ENCODE measurements at regions not wholly inside any gene's neighbourhood (a gene's known extent, or its start where the extent isn't known, plus 50 kb on each side); places are given as distances from the start of the nearest gene placed in this dataset.
"Not testable (repeated sequence)": the region's sequence is repeated elsewhere in the genome, so short reads cannot be mapped to it uniquely, and the experiment has no call there.

DNA sequence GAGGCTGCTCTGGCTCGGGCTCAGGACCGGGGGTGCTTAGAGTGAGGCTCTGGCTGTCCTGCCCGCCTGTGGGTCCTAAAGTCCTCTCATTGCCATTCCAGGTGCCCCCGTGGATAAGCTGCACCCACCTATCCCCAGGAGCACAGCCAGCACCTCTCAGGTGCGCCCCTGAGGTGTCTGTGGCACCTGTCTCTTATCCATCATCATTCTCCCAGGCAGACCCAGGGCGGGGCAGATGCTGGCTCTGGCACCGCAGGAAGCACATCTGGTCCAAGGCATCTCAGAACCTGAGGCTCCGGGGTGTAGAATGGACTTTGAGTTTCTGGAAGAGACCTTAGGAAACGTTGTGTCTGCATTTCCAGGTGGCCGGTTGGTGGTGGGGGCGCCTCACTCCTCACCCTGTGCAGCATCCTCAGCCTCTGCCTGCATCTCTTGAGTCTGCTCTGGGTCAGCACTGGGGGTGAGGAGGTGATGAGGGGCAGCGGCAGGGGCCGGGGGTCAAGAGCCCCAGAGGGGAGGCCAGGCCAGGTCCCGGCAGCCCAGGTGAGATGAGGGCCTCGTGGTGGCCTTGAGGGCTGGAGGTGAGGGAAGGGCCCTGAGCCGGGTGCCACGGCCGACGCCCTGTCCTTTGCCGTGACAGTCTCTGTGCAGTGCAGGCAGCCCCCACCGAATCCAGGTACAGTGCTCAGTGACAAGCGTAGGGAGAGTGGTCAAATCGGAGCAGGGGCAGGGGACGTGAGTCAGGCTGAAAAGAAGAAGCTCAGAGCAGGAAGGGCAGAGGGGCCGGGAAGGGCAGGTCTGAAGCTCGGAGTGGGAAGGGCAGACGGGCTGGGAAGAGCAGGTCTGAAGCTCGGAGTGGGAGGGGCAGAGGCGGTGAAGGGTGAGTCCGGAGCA lies 173.5 kb downstream of the NPIPB11 start:
- no peak for DNase-seq

GRCh38 chr16:29232160-29232705 lies 174.3 kb downstream of the NPIPB11 start:
- DNase-seq, result not testable (repeated sequence)

DNA sequence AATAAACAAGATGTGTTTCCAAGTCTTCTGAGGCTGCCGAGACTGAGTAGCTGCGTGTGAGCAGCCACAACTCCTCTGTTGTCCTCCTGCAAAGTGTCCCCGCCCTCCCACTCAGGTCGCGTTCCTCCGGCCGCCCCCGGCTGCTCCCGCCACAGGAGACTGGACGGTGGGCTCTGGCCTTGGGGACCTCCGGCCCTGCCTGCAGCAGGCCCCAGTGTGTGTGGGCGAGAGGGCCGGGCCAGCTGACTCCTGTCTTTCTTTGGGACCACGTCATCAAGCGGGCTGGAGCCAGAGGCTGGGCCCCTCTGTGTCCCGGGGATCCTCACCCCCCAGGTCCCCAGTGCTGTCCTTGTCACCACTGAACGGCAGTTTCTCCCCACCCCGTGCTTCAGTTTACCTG lies 175.3 kb downstream of the NPIPB11 start:
- DNase-seq, result no peak

GRCh38 chr16:29230671-29231096 lies 175.8 kb downstream of the NPIPB11 start:
- no peak for DNase-seq

DNA sequence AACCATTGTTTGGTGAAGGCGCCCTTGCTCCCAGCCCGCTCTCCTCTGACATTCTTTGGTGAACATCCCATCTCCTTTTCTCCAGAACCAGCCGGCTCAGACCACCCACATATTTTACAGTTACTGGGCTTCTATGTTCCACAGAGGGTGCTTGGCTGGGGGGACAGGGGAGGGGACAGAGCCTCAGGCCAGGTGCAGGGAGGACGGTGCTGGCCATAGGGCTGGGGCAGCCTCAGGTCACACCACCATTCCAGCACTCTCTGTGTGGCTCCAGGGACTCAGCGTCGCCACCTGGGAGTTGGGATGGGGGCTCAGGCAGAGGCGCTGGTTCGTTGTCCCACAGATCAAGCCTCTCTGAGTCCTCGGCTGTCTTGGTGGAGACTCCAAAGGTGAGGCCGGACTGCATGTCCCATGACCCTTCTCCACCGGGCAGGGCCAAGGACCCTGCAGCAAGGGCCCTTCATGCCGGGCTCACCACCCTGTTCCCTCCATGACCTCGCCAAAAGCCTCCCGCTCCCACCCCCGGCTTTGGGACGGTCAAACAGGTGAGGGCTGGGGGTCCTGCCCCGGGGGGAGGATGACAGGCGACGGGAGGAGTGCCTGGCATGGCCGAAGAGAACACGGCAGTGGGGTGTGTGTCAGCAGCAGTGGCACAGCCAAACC lies 176.4 kb downstream of the NPIPB11 start:
- not testable (repeated sequence) for DNase-seq

DNA sequence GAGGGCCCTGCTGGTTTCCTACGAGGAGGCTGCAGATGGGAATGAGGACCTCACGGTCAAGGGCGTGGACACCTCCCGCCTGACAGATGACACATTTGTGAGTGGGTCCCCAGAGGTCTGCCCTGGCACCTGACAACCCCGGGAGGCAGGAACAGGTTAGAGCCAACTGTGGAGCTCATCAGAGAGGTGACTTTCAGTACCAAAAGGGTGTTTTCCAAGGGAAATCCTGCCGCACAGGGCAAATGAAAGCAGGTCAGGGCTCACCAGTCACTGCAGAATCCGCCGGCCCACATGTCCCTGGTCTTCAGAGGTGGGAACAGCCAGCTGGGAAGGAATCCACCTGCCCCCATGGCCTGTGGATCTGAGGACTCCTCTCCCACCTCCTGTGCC lies 176.9 kb downstream of the NPIPB11 start:
- not testable (repeated sequence) for DNase-seq

DNA sequence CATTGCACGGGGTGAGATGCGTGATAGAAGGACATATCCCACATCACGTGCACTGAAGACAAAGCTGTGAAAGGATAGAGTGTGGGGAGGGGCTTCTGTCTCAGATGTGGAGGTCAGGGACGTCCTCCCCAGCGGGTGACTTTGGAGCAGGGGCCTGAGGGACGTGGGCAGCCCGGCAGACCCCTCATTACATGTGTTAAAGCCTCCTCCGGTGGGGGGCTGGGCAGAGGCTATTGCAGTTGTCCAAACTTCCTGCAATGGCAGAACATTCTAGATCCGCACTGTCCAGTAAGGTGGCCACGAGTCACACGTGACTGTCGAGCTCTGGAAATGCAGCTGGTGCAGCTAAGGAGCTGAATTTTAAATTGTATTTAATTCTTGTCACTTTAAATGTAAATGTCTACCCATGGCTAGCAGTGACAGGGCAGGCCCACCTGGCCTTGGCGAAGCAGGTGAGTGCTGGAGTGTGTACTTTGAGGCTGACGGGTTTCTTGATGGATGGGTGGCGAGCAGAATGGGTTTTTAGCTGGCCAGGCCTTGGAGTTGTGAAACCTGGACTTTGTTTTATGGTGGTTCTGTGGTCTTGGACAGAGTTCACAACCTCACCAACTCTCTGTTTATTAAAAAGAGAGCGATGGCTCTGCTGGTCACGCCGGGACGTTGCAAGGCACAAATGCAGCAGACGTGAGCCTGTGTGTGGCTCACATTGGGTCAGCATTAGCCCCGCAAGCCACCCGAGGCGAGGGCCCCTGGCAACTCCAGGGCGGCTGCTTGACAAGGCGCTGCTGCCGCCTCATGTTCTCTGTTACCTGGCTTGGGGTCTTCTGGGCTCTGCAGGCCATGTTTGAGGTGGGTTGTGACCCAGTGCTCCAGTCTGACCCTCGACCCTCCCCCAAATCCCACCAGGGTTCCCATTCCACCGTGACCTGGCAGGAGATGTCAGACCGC lies 177.6 kb downstream of the NPIPB11 start:
- DNase-seq, result not testable (repeated sequence)

DNA sequence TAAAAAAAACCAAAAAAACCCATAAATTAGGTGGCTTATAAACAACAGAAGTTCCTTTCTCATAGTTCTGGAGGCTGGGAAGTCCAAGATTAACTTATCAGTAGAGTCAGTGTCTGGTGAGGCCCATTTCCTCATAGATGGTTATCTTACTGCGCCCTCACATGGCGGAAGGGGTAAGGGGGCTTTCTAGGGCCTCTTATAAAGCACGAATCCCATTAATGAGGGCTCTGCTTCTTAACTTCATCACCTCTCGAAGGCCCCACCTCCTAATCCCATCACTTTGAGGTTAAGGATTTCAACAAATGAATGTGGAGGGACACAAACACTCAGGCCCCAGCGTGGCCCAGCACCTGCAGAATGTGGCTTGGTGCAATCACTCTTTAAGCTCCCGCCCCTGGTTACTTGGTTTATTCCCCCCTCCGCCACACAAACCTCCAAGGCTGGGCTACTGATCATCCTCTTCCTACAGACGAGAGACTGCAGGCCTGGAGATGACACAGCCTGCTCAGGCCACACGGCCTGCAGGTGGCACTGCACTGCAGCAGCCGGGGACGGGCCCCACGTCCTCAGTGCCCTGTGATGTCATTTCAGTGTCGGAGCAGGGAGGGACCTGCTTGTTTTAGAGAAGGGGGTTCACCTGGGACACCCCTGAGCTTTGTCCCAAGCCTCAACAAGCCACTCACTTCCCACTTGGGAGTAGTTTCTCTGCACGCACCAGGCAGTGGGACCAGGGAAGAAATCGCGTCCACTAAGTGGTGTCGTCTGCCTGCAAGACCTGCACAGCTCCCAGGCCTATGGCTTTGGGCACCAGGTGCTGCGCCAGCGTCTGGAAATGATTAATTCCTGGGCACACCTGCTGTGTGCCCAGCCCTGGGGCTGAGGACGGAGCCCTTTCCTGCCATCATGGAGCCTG lies 178.5 kb downstream of the NPIPB11 start:
- not testable (repeated sequence) for DNase-seq

- DNase-seq, result no peak
Measured at GRCh38 chr16:29226782-29227181, 179.7 kb downstream of the NPIPB11 start.

GRCh38 chr16:29224675-29225074 lies 181.8 kb downstream of the NPIPB11 start:
- DNase-seq, result not testable (repeated sequence)

DNA sequence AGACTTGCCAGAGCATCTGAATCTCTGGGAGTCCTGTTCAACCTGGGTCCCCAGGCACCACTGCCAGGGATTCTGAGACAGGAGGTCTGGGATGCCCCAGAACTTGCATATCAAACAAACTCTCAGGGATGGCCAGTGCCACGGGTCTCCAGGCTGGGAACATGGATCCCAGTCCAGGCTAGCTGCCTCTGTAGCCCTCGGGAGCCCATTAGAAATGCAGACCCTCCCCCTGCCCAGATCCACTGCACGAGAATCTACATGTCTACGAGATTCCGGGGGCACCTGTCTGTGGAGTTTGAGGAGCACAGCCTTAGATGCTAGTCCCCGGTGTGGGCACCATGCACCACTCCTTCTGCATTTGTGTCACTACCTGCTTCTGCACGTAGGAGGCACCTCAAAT lies 183.9 kb downstream of the NPIPB11 start:
- DNase-seq, result not testable (repeated sequence)

DNA sequence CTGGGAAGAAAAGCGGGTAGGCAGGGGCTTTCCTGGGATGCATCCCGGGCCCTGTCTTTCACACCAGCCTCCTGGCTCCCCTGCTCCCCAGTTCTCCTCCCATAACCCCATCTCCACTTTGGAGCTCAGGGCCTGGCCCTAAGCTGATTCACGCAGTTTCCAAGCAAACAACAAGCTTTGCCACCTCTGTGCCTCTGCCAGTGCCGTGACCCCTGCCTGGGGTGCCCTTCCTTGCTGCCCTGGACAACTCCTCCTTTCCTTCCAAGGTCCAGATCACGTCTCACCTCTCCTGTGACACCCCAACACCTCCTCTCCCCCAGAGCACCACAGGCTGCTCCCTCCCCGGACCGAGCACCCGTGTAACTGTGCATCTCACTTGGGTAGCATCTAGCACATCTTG lies 184.5 kb downstream of the NPIPB11 start:
- not testable (repeated sequence) for DNase-seq

DNA sequence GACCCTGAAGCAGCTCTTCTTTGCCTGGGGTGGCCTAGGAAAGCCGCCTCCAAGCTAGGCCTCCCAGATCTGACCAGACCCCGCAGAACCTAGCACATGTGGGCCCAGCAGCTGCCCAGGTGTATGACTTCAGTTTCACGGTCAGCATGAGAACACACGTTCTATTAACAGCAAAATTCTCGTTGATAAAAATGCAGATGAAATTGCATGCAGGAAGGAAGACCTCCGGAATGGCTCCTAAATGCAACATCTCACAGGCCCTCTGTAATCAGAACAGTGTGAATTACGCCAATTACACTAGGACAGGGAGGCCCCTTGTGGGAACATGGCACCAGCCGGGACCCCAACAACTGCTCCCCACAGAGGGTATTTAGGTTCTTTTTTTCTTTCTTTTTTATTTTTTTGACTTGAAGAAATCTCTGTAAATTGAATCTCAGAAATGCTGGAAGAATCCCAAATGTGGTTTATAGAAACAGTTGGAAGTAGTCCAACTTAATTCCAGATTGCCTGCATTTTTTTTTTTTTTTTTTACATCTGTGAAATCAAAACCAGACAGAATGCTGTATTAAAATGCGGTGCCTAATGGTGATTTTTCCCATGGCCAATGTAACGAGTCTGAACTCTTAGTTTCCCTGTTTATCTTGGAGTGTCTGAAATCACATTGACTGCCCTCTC lies 185.1 kb downstream of the NPIPB11 start:
- DNase-seq, result not testable (repeated sequence)

DNA sequence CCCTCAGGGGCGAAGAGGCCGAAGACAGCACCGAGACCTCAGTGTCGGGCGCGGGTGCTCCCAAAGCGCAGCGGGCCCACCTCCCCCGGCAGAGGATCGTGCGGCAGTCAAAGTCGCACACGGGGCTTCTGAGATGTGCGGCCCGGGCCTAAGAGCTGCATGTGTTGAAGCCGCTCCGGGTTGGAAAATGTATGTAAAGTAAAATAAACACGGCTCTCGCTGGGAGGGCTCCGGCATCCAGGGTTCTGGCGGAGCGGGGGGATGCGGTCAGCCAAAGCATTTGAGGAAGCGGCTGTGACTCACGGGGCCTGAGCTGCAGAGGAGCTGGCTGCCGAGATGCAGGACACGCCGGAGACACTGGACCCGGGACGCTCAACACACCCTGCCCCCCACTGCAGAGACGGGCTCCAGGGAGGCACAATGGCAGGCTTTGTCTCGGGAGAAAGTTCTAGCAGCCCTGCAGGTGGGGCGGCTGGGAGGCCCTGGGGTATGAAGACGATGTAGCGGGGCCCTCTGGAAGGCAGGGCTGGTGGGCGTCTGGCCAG lies 185.8 kb downstream of the NPIPB11 start:
- DNase-seq, result not testable (repeated sequence)

DNA sequence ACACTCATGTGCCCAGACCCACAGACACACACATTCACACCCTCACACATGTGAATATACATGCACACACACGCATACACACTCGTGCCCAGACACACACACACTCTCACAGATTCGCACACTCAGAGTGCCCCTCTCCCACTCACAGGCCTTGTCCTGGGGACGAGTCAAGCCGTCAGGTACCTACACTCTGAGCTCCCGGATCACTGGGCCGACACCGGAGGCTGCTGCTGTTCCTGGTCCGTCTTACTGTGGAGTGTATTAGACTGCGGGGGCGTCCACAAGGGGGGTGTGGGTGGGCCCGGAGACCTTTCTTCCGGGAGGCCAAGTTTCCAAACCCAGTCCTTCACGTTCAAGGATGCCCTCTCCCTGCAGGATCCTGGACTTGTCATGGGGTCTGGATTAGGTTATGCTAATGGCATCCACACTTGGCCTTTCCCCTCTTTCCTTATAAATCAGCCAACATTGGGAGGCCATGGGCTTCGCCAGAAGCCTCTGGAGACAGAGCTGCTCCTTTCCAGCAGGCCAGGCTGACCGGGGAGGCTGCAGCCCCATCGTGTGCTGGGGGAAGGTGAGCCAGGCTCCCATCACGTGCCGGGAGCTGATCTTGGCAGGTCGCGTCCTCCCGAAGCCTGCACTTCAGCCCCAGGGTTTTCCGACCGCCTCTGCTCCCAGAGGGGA lies 186.4 kb downstream of the NPIPB11 start:
- DNase-seq, result not testable (repeated sequence)

DNA sequence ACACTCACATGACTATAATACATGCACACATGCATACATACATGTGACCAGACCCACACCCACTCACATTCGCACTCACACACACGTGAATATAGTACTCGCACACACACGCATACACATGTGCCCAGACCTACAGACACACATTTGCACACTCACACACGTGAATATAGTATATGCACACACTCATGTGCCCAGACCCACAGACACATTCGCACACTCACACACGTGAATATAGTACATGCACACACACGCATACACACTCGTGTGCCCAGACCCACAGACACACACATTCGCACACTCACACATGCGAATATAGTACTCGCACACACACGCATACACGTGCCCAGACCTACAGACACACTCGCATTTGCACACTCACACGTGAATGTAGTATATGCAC lies 186.9 kb downstream of the NPIPB11 start:
- not testable (repeated sequence) for DNase-seq

- not testable (repeated sequence) for DNase-seq
Measured at GRCh38 chr16:29218649-29219048, 187.9 kb downstream of the NPIPB11 start.

- not testable (repeated sequence) for DNase-seq
Measured at GRCh38 chr16:29218171-29218570, 188.3 kb downstream of the NPIPB11 start.

DNA sequence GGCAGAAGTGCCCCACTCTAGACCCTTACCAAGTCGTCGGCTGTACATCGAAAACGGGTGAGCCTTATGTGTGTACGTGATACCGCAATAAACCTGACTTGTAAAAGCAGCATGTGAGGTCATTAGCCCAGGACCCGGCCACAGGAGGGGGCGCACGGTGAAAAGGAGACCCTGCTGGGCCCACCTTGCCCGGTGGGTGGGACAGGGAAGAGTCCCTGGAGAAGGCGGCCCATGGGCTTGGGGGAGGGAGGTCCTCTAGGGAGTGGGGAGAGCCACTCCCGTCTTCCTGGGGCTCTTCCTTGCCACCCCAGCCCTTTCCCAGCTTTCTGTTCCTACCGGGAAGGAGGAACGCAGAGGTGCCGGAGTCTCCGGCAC lies 188.8 kb downstream of the NPIPB11 start:
- DNase-seq, result not testable (repeated sequence)

Data from KG1 (cell line).